K562 (cell line): ENCODE measurements at regions not wholly inside any gene's neighbourhood (a gene's known extent, or its start where the extent isn't known, plus 50 kb on each side); places are given as distances from the start of the nearest gene placed in this dataset.

Experiments
- ATAC-seq: fragments of 200-7000 bp; cut with Tn5 transposase; 3 replicates; pipeline ENCODE4 v1.9.1; 2020; ENCODE audit warnings: moderate library complexity
- BruUV-seq: library from RNA; stranded (reverse); fragments of 400-500 nt; replicated peaks from 2 replicates; lab custom pipeline; 2021; lab: Mats Ljungman, UMichigan
- CTCF ChIA-PET: fragments of 300-600 bp; formaldehyde crosslinking; extraction: SDS; loops from one replicate; lab custom pipeline; 2021; ENCODE audit warnings: low intra/inter-chr PET ratio; lab: Yijun Ruan, JAX
- POLR2A ChIA-PET: fragments of 300-600, 350-650 bp; sonication (Branson Sonifier 250); formaldehyde crosslinking; extraction: SDS; loops from one replicate; lab custom pipeline; 2021; ENCODE audit warnings: antibody characterized with exemption, inconsistent platforms; lab: Yijun Ruan, JAX
- DNase-seq, 4 experiments: peaks; one replicate each; pipeline versions ENCODE4 v3.0.0 to v3.0.0-alpha.2; 2011 to 2018; ENCODE audit warnings: low spot score in 3 of 4, mixed read lengths in 3 of 4; ENCODE audit errors: extremely low read depth in 1 of 4
- FAIRE-seq: peaks from 2 replicates; lab custom pipeline; 2011; peaks lifted over from hg19 to GRCh38; lab: Jason Lieb, UNC
- H2AFZ ChIP-seq: 2 replicates; pipeline ENCODE4 v1.6.0; 2011; ENCODE audit warnings: low read depth, low read length, control low read depth, inconsistent platforms
- H3K27ac ChIP-seq: fragments of 200-600 bp; 3 replicates; pipeline ENCODE4 v1.8.0; 2011; ENCODE audit warnings: low read depth, mild to moderate bottlenecking, control low read depth, inconsistent platforms, low read length, moderate library complexity, mixed read lengths; ENCODE audit errors: extremely low read depth
- H3K27me3 ChIP-seq, 2 experiments: fragments of 300-600 bp in 1 of 2; 2 replicates in 1 of 2; 3 replicates in 1 of 2; pipeline versions ENCODE4 v1.6.0 to v1.8.0; 2011; ENCODE audit warnings: inconsistent platforms in 2 of 2, low read length in 2 of 2, mild to moderate bottlenecking in 1 of 2, mixed read lengths in 1 of 2, moderate library complexity in 1 of 2; ENCODE audit not compliant: control insufficient read depth in 2 of 2, insufficient read depth in 2 of 2
- H3K36me3 ChIP-seq: fragments of 300-600 bp; 3 replicates; pipeline ENCODE4 v1.8.0; 2011; ENCODE audit warnings: mild to moderate bottlenecking, low read length, inconsistent platforms; ENCODE audit not compliant: control insufficient read depth, insufficient read depth
- H3K4me1 ChIP-seq, 2 experiments: fragments of 200-600 bp in 1 of 2; replicated peaks in 1 of 2; 2 replicates in 1 of 2; 3 replicates in 1 of 2; pipeline versions ENCODE4 v1.5.1 to v1.8.0; 2011; ENCODE audit warnings: inconsistent platforms in 2 of 2, low read length in 2 of 2, mild to moderate bottlenecking in 1 of 2, mixed read lengths in 1 of 2, moderate library complexity in 1 of 2; ENCODE audit not compliant: control insufficient read depth in 2 of 2, insufficient read depth in 2 of 2
- H3K4me2 ChIP-seq: 2 replicates; pipeline ENCODE4 v1.6.1; 2011; ENCODE audit warnings: low read length, control low read depth, inconsistent platforms, mixed read lengths; ENCODE audit not compliant: insufficient read depth
- H3K4me3 ChIP-seq: fragments of 200-600 bp; sonication (generic), shearing (Covaris generic); 2 replicates; pipeline ENCODE4 v1.5.1; 2016; ENCODE audit warnings: control low read depth, inconsistent platforms
- H3K79me2 ChIP-seq: fragments of 200-600 bp; 3 replicates; pipeline ENCODE4 v1.8.0; 2011; ENCODE audit warnings: low read length, inconsistent platforms; ENCODE audit not compliant: control insufficient read depth, insufficient read depth
- H3K9ac ChIP-seq, 2 experiments: 2 replicates each; pipeline versions ENCODE4 v1.6.0 to v1.6.1; 2011; ENCODE audit warnings: low read depth in 2 of 2, low read length in 2 of 2, control low read depth in 1 of 2, inconsistent platforms in 1 of 2, mild to moderate bottlenecking in 1 of 2, mixed read lengths in 1 of 2; ENCODE audit not compliant: insufficient read depth in 1 of 2
- H3K9me1 ChIP-seq: one replicate; pipeline ENCODE4 v1.6.0; 2011; ENCODE audit warnings: inconsistent platforms, mild to moderate bottlenecking, low read length, moderate library complexity; ENCODE audit not compliant: control insufficient read depth, insufficient read depth
- H3K9me3 ChIP-seq: replicated peaks from 2 replicates; pipeline ENCODE4 v1.5.1; 2011; ENCODE audit warnings: low read depth, low read length, inconsistent platforms; ENCODE audit not compliant: control insufficient read depth, insufficient read depth
- H4K20me1 ChIP-seq: replicated peaks from 2 replicates; pipeline ENCODE4 v1.6.1; 2011; ENCODE audit warnings: low read length, inconsistent platforms, mixed read lengths; ENCODE audit not compliant: control insufficient read depth, insufficient read depth
- ARID1B ChIP-seq: fragments of 450-650 bp; IDR thresholded peaks from 2 replicates; pipeline ENCODE4 v1.6.1; 2016; ENCODE audit warnings: antibody characterized with exemption, mild to moderate bottlenecking, inconsistent platforms
- BCL6 ChIP-seq: fragments of 250-450 bp; sonication (Bioruptor Pico); IDR thresholded peaks from 2 replicates; pipeline ENCODE4 v1.4.0; 2020
- BDP1 ChIP-seq: IDR thresholded peaks from 3 replicates; pipeline ENCODE4 v1.6.1; 2011; ENCODE audit not compliant: insufficient read length, insufficient read depth
- CBX2 ChIP-seq: fragments of 200-600 bp; sonication (generic); IDR thresholded peaks from one replicate; pipeline ENCODE4 v1.6.1; 2012; ENCODE audit warnings: mild to moderate bottlenecking, low read length, inconsistent platforms; ENCODE audit not compliant: insufficient read depth, poor library complexity, severe bottlenecking
- MBD2 ChIP-seq: sonication (generic); IDR thresholded peaks from 2 replicates; pipeline ENCODE4 v1.6.1; 2016; ENCODE audit warnings: low read depth, borderline replicate concordance
- MEIS2 ChIP-seq: fragments of 450-650 bp; IDR thresholded peaks from 2 replicates; pipeline ENCODE4 v1.6.1; 2014; ENCODE audit warnings: mild to moderate bottlenecking; ENCODE audit not compliant: partially characterized antibody
- MXI1 ChIP-seq: IDR thresholded peaks from 2 replicates; pipeline ENCODE4 v1.6.1; 2011; ENCODE audit warnings: low read depth, mild to moderate bottlenecking, improper control_type of control experiment, low read length
- NR4A1 ChIP-seq, 2 experiments: fragments of 250-450 bp in 1 of 2; fragments of 450-650 bp in 1 of 2; sonication (Bioruptor Pico) in 1 of 2; IDR thresholded peaks; 2 replicates each; pipeline versions ENCODE4 v1.4.0 to v1.6.1; 2016 to 2020; ENCODE audit warnings: mild to moderate bottlenecking in 2 of 2, missing compliant biosample characterization in 1 of 2, missing genetic modification characterization in 1 of 2, moderate library complexity in 1 of 2
- RBM14 ChIP-seq: fragments of 200-400 bp; formaldehyde crosslinking; IDR thresholded peaks from 2 replicates; pipeline ENCODE4 v1.6.1; 2018; ENCODE audit warnings: low read depth, mild to moderate bottlenecking, low read length, moderate library complexity, borderline replicate concordance; ENCODE audit not compliant: insufficient read depth
- RBM25 ChIP-seq: fragments of 200-400 bp; formaldehyde crosslinking; IDR thresholded peaks from 2 replicates; pipeline ENCODE4 v1.6.1; 2018; ENCODE audit warnings: low read length, low read depth, moderate library complexity; ENCODE audit not compliant: severe bottlenecking
- TSC22D4 ChIP-seq: fragments of 450-650 bp; IDR thresholded peaks from 2 replicates; pipeline ENCODE4 v1.6.1; 2016; ENCODE audit warnings: missing genetic modification characterization, missing biosample characterization, control low read depth
- ZNF583 ChIP-seq: fragments of 250-450 bp; sonication (Bioruptor Pico); IDR thresholded peaks from 2 replicates; pipeline ENCODE4 v1.4.0; 2020
- ZNF668 ChIP-seq: fragments of 250-450 bp; sonication (Bioruptor Pico); IDR thresholded peaks from 2 replicates; pipeline ENCODE4 v1.8.0; 2022; ENCODE audit warnings: mild to moderate bottlenecking, inconsistent platforms
- WGBS: fragments of 100-300 bp; shearing (Covaris generic); methylation state at CpG from one replicate; pipeline ENCODE4 v1.1.6; 2016; ENCODE audit warnings: low coverage, mixed read lengths; ENCODE audit not compliant: insufficient coverage; ENCODE audit errors: missing lambda C conversion rate; 5-methylcytosine and 5-hydroxymethylcytosine counted together
- in situ Hi-C: fragments of 300-500 bp; cut with MboI; formaldehyde crosslinking; loops from 4 replicates; pipeline ENCODE4 v1.15.0; 2018; ENCODE audit warnings: inconsistent platforms, mixed read lengths
- intact Hi-C: fragments of 100-400 bp; cut with micrococcal nuclease; formaldehyde crosslinking; loops from 2 replicates; pipeline ENCODE4 v1.14.2; 2022
- TF ChIP-seq, protein P1 (sequence below): fragments of 450-650 bp; IDR thresholded peaks from 2 replicates; pipeline ENCODE4 v1.6.1; 2016; ENCODE audit warnings: mild to moderate bottlenecking
- TF ChIP-seq, protein P2 (sequence below): fragments of 250-450 bp; sonication (Bioruptor Pico); IDR thresholded peaks from 2 replicates; pipeline ENCODE4 v1.8.0; 2022; ENCODE audit warnings: moderate library complexity, mild to moderate bottlenecking, inconsistent platforms
- TF ChIP-seq, protein P3 (sequence below): fragments of 450-650 bp; formaldehyde crosslinking; IDR thresholded peaks from 2 replicates; pipeline ENCODE4 v1.4.0; 2020; ENCODE audit warnings: mild to moderate bottlenecking, moderate library complexity

DNA sequence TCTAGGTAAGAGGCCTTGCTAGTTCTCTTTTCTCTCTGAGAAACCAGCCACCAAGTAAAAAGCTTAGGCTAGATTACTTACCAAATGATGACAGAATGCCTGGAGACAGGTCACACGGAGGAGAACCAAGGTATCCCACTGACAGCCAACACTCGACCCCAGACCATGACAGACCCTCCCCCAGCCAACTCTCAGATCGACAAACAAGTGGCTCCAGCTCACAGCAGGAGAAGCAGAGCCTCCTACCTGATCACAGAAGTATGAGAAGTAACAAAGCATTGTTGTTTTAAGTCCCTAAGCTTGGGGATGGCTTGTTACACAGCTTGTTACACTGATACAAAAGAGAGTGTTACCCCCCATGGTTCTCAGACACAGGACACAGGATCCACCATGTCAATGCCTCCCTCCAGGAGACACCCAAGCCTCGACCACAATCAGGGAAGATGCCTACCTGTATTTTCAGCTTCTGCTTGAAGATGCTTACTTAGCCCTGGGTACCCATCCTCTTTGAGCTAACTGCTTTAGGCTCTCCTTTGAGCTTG lies 423.8 kb upstream of the JARID2 start:
- ATAC-seq = no peak
- DNase-seq = no peak
- CTCF ChIA-PET = no interaction called here
- intact Hi-C loops = no loop called here
- H4K20me1 ChIP-seq = no peaks in the 10 kb centered on the region
- WGBS = 12% methylated on average over 4 of the region's 4 CpGs
- no peak overlapping the region for H3K9ac ChIP-seq
- no peaks in the 10 kb centered on the region for H3K79me2 ChIP-seq
- no TSS peak for BruUV-seq
- no peak overlapping the region for H3K27ac ChIP-seq
- no peak overlapping the region for H3K4me2 ChIP-seq
- no peak for FAIRE-seq
- no peak overlapping the region for H2AFZ ChIP-seq
- H3K4me3 ChIP-seq = no peak overlapping the region
- POLR2A ChIA-PET = interaction anchor here (0.6 to 1.4 kb wide), 4 partner anchors 12 to 321 kb away, joined by 3 to 4 read pairs (median 4); no protein-coding TSS in a partner anchor
- TF ChIP-seq ARID1B (no peak), ZNF668 (no peak), MBD2 (no peak), RBM14 (no peak), TSC22D4 (no peak), CBX2 (no peak), BCL6 (no peak), ZNF583 (no peak), RBM25 (no peak), MEIS2 (no peak), MXI1 (no peak), NR4A1 (CRISPR knock-in tag; IDR thresholded peaks at IDR 0.05) (no peak), NR4A1 (tag; IDR thresholded peaks at IDR 0.05) (no peak), BDP1 (no peak)
- TF ChIP-seq, protein P1, sequence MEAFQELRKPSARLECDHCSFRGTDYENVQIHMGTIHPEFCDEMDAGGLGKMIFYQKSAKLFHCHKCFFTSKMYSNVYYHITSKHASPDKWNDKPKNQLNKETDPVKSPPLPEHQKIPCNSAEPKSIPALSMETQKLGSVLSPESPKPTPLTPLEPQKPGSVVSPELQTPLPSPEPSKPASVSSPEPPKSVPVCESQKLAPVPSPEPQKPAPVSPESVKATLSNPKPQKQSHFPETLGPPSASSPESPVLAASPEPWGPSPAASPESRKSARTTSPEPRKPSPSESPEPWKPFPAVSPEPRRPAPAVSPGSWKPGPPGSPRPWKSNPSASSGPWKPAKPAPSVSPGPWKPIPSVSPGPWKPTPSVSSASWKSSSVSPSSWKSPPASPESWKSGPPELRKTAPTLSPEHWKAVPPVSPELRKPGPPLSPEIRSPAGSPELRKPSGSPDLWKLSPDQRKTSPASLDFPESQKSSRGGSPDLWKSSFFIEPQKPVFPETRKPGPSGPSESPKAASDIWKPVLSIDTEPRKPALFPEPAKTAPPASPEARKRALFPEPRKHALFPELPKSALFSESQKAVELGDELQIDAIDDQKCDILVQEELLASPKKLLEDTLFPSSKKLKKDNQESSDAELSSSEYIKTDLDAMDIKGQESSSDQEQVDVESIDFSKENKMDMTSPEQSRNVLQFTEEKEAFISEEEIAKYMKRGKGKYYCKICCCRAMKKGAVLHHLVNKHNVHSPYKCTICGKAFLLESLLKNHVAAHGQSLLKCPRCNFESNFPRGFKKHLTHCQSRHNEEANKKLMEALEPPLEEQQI = no peak
- TF ChIP-seq, protein P2, sequence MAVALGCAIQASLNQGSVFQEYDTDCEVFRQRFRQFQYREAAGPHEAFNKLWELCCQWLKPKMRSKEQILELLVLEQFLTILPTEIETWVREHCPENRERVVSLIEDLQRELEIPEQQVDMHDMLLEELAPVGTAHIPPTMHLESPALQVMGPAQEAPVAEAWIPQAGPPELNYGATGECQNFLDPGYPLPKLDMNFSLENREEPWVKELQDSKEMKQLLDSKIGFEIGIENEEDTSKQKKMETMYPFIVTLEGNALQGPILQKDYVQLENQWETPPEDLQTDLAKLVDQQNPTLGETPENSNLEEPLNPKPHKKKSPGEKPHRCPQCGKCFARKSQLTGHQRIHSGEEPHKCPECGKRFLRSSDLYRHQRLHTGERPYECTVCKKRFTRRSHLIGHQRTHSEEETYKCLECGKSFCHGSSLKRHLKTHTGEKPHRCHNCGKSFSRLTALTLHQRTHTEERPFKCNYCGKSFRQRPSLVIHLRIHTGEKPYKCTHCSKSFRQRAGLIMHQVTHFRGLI (CRISPR knock-in tag) = no peak
- TF ChIP-seq, protein P3, sequence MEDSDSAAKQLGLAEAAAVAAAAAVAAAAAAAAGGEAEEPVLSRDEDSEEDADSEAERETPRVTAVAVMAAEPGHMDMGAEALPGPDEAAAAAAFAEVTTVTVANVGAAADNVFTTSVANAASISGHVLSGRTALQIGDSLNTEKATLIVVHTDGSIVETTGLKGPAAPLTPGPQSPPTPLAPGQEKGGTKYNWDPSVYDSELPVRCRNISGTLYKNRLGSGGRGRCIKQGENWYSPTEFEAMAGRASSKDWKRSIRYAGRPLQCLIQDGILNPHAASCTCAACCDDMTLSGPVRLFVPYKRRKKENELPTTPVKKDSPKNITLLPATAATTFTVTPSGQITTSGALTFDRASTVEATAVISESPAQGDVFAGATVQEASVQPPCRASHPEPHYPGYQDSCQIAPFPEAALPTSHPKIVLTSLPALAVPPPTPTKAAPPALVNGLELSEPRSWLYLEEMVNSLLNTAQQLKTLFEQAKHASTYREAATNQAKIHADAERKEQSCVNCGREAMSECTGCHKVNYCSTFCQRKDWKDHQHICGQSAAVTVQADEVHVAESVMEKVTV = no peak
- H3K4me1 ChIP-seq = no peaks in the 10 kb centered on the region; a peak in 3 of 5 replicates
- no peaks in the 10 kb centered on the region for H3K9me3 ChIP-seq
- in situ Hi-C loops = no loop called here
- H3K36me3 ChIP-seq = no peaks in the 10 kb centered on the region
- H3K27me3 ChIP-seq = no peaks in the 10 kb centered on the region
- H3K9me1 ChIP-seq = no peaks in the 10 kb centered on the region
